ENCODE measurements at regions not wholly inside any gene's neighbourhood (a gene's known extent, or its start where the extent isn't known, plus 50 kb on each side); places are given as distances from the start of the nearest gene placed in this dataset.

GRCh38 chr2:235419996-235420395 lies 73.8 kb upstream of the AGAP1 start:
- WGBS, 2 donors (ENCODE audit: low coverage in 1 of 2): 84 to 95% methylated on average over 4 to 8 of the region's 8 CpGs
- H3K4me1 ChIP-seq: no peaks in the 10 kb centered on the region
- no peaks in the 10 kb centered on the region for H3K27me3 ChIP-seq
- no peaks in the 10 kb centered on the region for H3K36me3 ChIP-seq
- TF ChIP-seq POLR2AphosphoS5 (IDR thresholded peaks at IDR 0.05) (no peak), POLR2A (IDR thresholded peaks at IDR 0.05) (no peak), CTCF (IDR thresholded peaks at IDR 0.05) (no peak), EP300 (IDR thresholded peaks at IDR 0.05; ENCODE audit: low read depth) (no peak)
- DNase-seq: no peak
- in situ Hi-C loops (cut with MboI; ENCODE audit: low pct_ligation_motif_present in 1 of 4, low pct_unique_long_range_greater_than_20kb in 1 of 4, low sequenced_read_pairs in 3 of 4): no loop called here
- H3K27ac ChIP-seq: no peak overlapping the region
- intact Hi-C loops (cut with DNase I; ENCODE audit: low total_unique reads): loop anchor here (1.0 kb wide), 1 partner anchor 90 kb away; no protein-coding TSS in a partner anchor
- H3K9me3 ChIP-seq: no peaks in the 10 kb centered on the region
- H3K4me3 ChIP-seq: no peak overlapping the region

GRCh38 chr2:235421618-235422017 lies 72.2 kb upstream of the AGAP1 start:
- Histone ChIP-seq H3K36me3 (no peaks in the 10 kb centered on the region), H3K4me1 (no peaks in the 10 kb centered on the region), H3K4me3 (no peak overlapping the region), H3K27ac (no peak overlapping the region), H3K9me3 (no peaks in the 10 kb centered on the region), H3K27me3 (no peaks in the 10 kb centered on the region)
- TF ChIP-seq POLR2AphosphoS5 (IDR thresholded peaks at IDR 0.05) (no peak), CTCF (IDR thresholded peaks at IDR 0.05) (no peak), POLR2A (IDR thresholded peaks at IDR 0.05) (no peak), EP300 (IDR thresholded peaks at IDR 0.05; ENCODE audit: low read depth) (no peak)
- WGBS, 2 donors (ENCODE audit: low coverage in 1 of 2): 56% methylated on average over 2 of the region's 2 CpGs; no CpG with 5 or more reads in 1 of the 2 donors
- intact Hi-C loops (cut with DNase I; ENCODE audit: low total_unique reads): no loop called here
- no peak for DNase-seq
- in situ Hi-C loops (cut with MboI; ENCODE audit: low pct_ligation_motif_present in 1 of 4, low pct_unique_long_range_greater_than_20kb in 1 of 4, low sequenced_read_pairs in 3 of 4): no loop called here

- Histone ChIP-seq H3K4me1 (peaks cover 0 to 11% (median 0%) of the 10 kb centered on the region in 4 donors), H3K4me3 (no peak overlapping the region), H3K9me3 (no peaks in the 10 kb centered on the region), H3K27ac (no peak overlapping the region), H3K36me3 (no peaks in the 10 kb centered on the region), H3K27me3 (no peaks in the 10 kb centered on the region)
- DNase-seq: no peak
- no peak for TF ChIP-seq CTCF (IDR thresholded peaks at IDR 0.05)
- no peak for TF ChIP-seq POLR2AphosphoS5 (IDR thresholded peaks at IDR 0.05)
- TF ChIP-seq POLR2A (IDR thresholded peaks at IDR 0.05): no peak
- no peak for TF ChIP-seq EP300 (IDR thresholded peaks at IDR 0.05; ENCODE audit: low read depth)
- intact Hi-C loops (cut with DNase I; ENCODE audit: low total_unique reads) (no loop called here), in situ Hi-C loops (cut with MboI; ENCODE audit: low pct_ligation_motif_present in 1 of 4, low pct_unique_long_range_greater_than_20kb in 1 of 4, low sequenced_read_pairs in 3 of 4) (no loop called here)
- 84% methylated on average over 6 of the region's 6 CpGs; no CpG with 5 or more reads in 1 of the 2 donors for WGBS, 2 donors (ENCODE audit: low coverage in 1 of 2)
Measured at GRCh38 chr2:235430366-235431083, 63.3 kb upstream of the AGAP1 start.

GRCh38 chr2:235432741-235433520 lies 60.9 kb upstream of the AGAP1 start:
- WGBS, 2 donors (ENCODE audit: low coverage in 1 of 2): 63 to 68% methylated on average over 4 to 17 of the region's 17 CpGs
- no peak for TF ChIP-seq POLR2A (IDR thresholded peaks at IDR 0.05)
- TF ChIP-seq CTCF (IDR thresholded peaks at IDR 0.05): no peak
- TF ChIP-seq POLR2AphosphoS5 (IDR thresholded peaks at IDR 0.05): no peak
- no peak for TF ChIP-seq EP300 (IDR thresholded peaks at IDR 0.05; ENCODE audit: low read depth)
- no peak overlapping the region for H3K27ac ChIP-seq
- peaks cover 0 to 11% (median 0%) of the 10 kb centered on the region in 4 donors for H3K4me1 ChIP-seq
- no peaks in the 10 kb centered on the region for H3K9me3 ChIP-seq
- intact Hi-C loops (cut with DNase I; ENCODE audit: low total_unique reads) (no loop called here), in situ Hi-C loops (cut with MboI; ENCODE audit: low pct_ligation_motif_present in 1 of 4, low pct_unique_long_range_greater_than_20kb in 1 of 4, low sequenced_read_pairs in 3 of 4) (no loop called here)
- H3K36me3 ChIP-seq: no peaks in the 10 kb centered on the region
- no peak overlapping the region for H3K4me3 ChIP-seq
- DNase-seq: no peak
- H3K27me3 ChIP-seq: no peaks in the 10 kb centered on the region
